Thoracic aorta (tissue), 2 donors: ENCODE measurements at regions not wholly inside any gene's neighbourhood (a gene's known extent, or its start where the extent isn't known, plus 50 kb on each side); places are given as distances from the start of the nearest gene placed in this dataset.

Experiments
- ATAC-seq: fragments of 150-250 bp; one replicate; pipeline ENCODE4 v1.8.0; 2017; ENCODE audit warnings: low read depth; ENCODE audit not compliant: insufficient number of reproducible peaks, low FRiP score
- DNase-seq: peaks from one replicate; pipeline ENCODE4 v3.0.0-alpha.2; 2020; ENCODE audit warnings: low spot score
- H3K27ac ChIP-seq, 2 donors: fragments of 200-600 bp; sonication (generic); 1 replicate in 1 of 2; 2 replicates in 1 of 2; pipeline ENCODE4 v1.5.1; 2016; ENCODE audit warnings: mild to moderate bottlenecking in 2 of 2, moderate library complexity in 2 of 2
- H3K27me3 ChIP-seq: fragments of 200-600 bp; sonication (generic); replicated peaks from 2 replicates; pipeline ENCODE4 v1.6.0; 2016; ENCODE audit warnings: mild to moderate bottlenecking; ENCODE audit not compliant: insufficient read depth
- H3K36me3 ChIP-seq: fragments of 200-600 bp; sonication (generic); one replicate; pipeline ENCODE4 v1.5.1; 2016
- H3K4me1 ChIP-seq, 2 donors: fragments of 200-600 bp; sonication (generic); 1 replicate in 1 of 2; 2 replicates in 1 of 2; pipeline versions ENCODE4 v1.5.1 to v1.6.0; 2016; ENCODE audit warnings: low read depth in 2 of 2, mild to moderate bottlenecking in 1 of 2; ENCODE audit not compliant: control insufficient read depth in 1 of 2
- H3K4me3 ChIP-seq: fragments of 200-600 bp; sonication (generic); 2 replicates; pipeline ENCODE4 v1.5.1; 2016; ENCODE audit warnings: mild to moderate bottlenecking
- H3K9me3 ChIP-seq: fragments of 200-600 bp; sonication (generic); 2 replicates; pipeline ENCODE4 v1.5.1; 2016
- CTCF ChIP-seq: fragments of 200-600 bp; sonication (generic); IDR thresholded peaks from one replicate; pipeline ENCODE4 v1.5.1; 2019; ENCODE audit warnings: antibody characterized with exemption

DNA sequence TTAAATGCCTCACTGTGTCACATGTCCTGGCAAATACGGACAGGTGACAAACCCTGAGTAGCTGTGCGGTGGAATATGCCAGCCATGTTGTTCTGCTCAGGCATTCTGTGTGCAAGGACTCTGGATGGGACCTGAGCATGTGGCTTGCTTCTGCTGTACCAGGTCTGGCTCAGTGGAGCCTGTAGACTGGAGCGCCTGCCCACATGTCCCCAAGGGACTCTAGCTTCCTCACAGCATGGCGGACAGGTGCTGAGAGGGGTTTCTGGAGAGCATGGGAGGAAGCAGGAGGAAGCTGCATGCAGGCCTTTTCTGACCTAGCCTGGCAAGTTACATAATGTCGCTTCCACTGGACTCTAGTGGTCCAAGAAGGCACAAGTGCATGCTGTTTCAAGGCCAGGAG is 96.3 kb downstream of the PLXNA1 start:
- no peak overlapping the region for H3K27ac ChIP-seq
- no peak for TF ChIP-seq CTCF
- ATAC-seq (no peak), DNase-seq (no peak)
- H3K9me3 ChIP-seq = no peaks in the 10 kb centered on the region
- no peak overlapping the region for H3K4me3 ChIP-seq
- H3K4me1 ChIP-seq = peaks cover 0 to 4% of the 10 kb centered on the region in 2 donors
- no peaks in the 10 kb centered on the region for H3K36me3 ChIP-seq
- H3K27me3 ChIP-seq = no peaks in the 10 kb centered on the region

DNA sequence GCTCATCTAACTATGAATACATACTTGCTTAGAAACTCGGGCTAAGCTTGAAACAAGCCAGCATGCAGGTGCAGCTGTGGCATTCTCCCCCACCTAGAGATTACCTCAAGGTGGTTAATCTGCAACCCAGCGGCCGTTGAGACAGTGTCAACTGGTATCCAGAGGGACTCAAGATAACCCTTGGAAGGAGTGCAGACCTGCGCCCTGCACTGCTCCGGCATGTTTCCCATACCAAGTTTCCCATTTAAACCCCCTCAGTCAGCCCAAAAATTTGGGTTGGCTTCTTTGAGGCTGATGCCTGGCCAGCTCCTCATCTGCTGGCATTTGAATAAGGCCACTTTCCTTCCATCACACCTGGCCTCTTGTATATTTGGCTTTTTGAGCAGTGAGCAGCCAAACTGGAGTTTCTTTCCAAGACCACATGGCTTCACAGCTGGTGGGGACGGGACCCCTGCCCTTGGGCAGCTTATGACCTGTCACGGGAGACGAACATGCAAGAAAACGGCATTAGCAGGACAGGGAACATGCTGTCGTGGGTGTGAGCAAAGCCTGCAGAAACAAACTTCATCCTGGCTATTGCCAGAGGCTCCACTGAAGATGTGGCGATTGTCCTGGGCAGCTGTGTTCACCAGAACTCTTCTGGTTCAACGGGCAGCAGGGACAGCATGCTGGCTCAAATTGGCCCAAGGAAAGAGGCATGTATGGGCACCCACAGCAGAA is 98.2 kb downstream of the PLXNA1 start:
- H3K4me1 ChIP-seq = no peaks in the 10 kb centered on the region
- no peaks in the 10 kb centered on the region for H3K36me3 ChIP-seq
- ATAC-seq = no peak
- no peak for TF ChIP-seq CTCF
- no peak for DNase-seq
- no peak overlapping the region for H3K4me3 ChIP-seq
- no peaks in the 10 kb centered on the region for H3K27me3 ChIP-seq
- H3K9me3 ChIP-seq = no peaks in the 10 kb centered on the region
- H3K27ac ChIP-seq = no peak overlapping the region

GRCh38 chr3:127082066-127082465 is 99.2 kb downstream of the PLXNA1 start:
- ATAC-seq (no peak), DNase-seq (no peak)
- Histone ChIP-seq H3K4me1 (no peaks in the 10 kb centered on the region), H3K27ac (no peak overlapping the region), H3K9me3 (no peaks in the 10 kb centered on the region), H3K4me3 (no peak overlapping the region), H3K36me3 (no peaks in the 10 kb centered on the region), H3K27me3 (no peaks in the 10 kb centered on the region)
- TF ChIP-seq CTCF = no peak

GRCh38 chr3:127083778-127084397 is 101.0 kb downstream of the PLXNA1 start:
- no peak for DNase-seq
- Histone ChIP-seq H3K4me3 (no peak overlapping the region), H3K9me3 (no peaks in the 10 kb centered on the region), H3K27me3 (no peaks in the 10 kb centered on the region), H3K4me1 (no peaks in the 10 kb centered on the region), H3K36me3 (no peaks in the 10 kb centered on the region), H3K27ac (no peak overlapping the region)
- TF ChIP-seq CTCF = no peak
- no peak for ATAC-seq

DNA sequence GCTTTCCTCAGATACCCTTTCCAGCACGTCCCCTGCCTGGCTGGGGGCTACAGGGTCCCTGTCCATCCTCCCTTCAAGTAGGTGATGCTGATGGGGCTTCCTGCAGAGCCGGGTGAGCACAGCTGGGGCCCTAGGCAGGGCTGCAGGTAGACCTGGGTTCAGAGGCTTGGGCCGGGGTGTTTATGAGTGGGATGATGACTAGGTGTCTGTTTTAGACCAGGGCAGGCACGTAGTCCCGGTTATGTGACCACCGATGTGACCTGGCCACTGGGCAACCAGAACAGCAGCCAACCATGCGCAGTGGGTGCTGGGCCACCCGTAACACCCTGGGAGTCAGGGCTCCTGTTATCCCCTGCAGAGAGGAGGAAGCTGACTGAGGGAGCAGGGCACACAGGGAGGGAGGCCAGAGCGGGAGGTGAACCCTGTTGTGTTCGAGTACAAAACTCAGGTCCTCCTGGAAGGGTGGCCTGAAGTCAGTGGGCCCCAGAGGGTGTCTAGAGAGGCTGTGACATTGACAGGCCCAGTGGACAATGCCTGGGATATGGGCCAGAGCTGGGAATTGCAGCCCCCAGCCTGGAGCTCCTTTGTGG is 101.6 kb downstream of the PLXNA1 start:
- no peak overlapping the region for H3K4me3 ChIP-seq
- ATAC-seq (no peak), DNase-seq (no peak)
- H3K4me1 ChIP-seq = no peaks in the 10 kb centered on the region
- H3K27me3 ChIP-seq = no peaks in the 10 kb centered on the region
- H3K27ac ChIP-seq = no peak overlapping the region
- no peaks in the 10 kb centered on the region for H3K9me3 ChIP-seq
- no peaks in the 10 kb centered on the region for H3K36me3 ChIP-seq
- TF ChIP-seq CTCF = no peak
